ENCODE measurements at regions not wholly inside any gene's neighbourhood (a gene's known extent, or its start where the extent isn't known, plus 50 kb on each side); places are given as distances from the start of the nearest gene placed in this dataset.

- H3K4me1 ChIP-seq (ENCODE audit: low read depth), result no peaks in the 10 kb centered on the region
- H3K9me3 ChIP-seq, result peaks cover 10% of the 10 kb centered on the region
- ATAC-seq (no peak), DNase-seq (no peak)
- TF ChIP-seq CTCF (IDR thresholded peaks at IDR 0.05), result no peak
- intact Hi-C loops (cut with DNase I, micrococcal nuclease), result no loop called here
- no peak overlapping the region for H3K4me3 ChIP-seq
- H3K36me3 ChIP-seq (ENCODE audit: low read depth), result no peaks in the 10 kb centered on the region
Measured at GRCh38 chr10:33666686-33667480, 332.4 kb upstream of the NRP1 start.

GRCh38 chr10:33665501-33665900, 331.0 kb upstream of the NRP1 start:
- intact Hi-C loops (cut with DNase I, micrococcal nuclease), result no loop called here
- DNase-seq, result no peak
- no peak overlapping the region for H3K4me3 ChIP-seq
- no peak for TF ChIP-seq CTCF (IDR thresholded peaks at IDR 0.05)
- no peak for ATAC-seq
- H3K9me3 ChIP-seq, result peaks cover 10% of the 10 kb centered on the region
- no peaks in the 10 kb centered on the region for H3K4me1 ChIP-seq (ENCODE audit: low read depth)
- no peaks in the 10 kb centered on the region for H3K36me3 ChIP-seq (ENCODE audit: low read depth)

- Histone ChIP-seq H3K36me3 (ENCODE audit: low read depth) (no peaks in the 10 kb centered on the region), H3K4me1 (ENCODE audit: low read depth) (no peaks in the 10 kb centered on the region), H3K9me3 (peaks cover 10% of the 10 kb centered on the region), H3K4me3 (no peak overlapping the region)
- intact Hi-C loops (cut with DNase I, micrococcal nuclease), result no loop called here
- no peak for TF ChIP-seq CTCF (IDR thresholded peaks at IDR 0.05)
- no peak for DNase-seq
- ATAC-seq, result no peak
Measured at GRCh38 chr10:33664070-33664469, 329.6 kb upstream of the NRP1 start.

GRCh38 chr10:33661580-33662336, 327.3 kb upstream of the NRP1 start:
- Histone ChIP-seq H3K4me1 (ENCODE audit: low read depth) (no peaks in the 10 kb centered on the region), H3K36me3 (ENCODE audit: low read depth) (no peaks in the 10 kb centered on the region), H3K4me3 (no peak overlapping the region), H3K9me3 (peaks cover 10% of the 10 kb centered on the region)
- DNase-seq (peak; percentile 31 to 72 (median 42)), ATAC-seq (peak; percentile 56)
- no peak for TF ChIP-seq CTCF (IDR thresholded peaks at IDR 0.05)
- intact Hi-C loops (cut with DNase I, micrococcal nuclease), result no loop called here

- DNase-seq (no peak), ATAC-seq (no peak)
- intact Hi-C loops (cut with DNase I, micrococcal nuclease), result no loop called here
- H3K36me3 ChIP-seq (ENCODE audit: low read depth), result no peaks in the 10 kb centered on the region
- no peak overlapping the region for H3K4me3 ChIP-seq
- peaks cover 10% of the 10 kb centered on the region for H3K9me3 ChIP-seq
- TF ChIP-seq CTCF (IDR thresholded peaks at IDR 0.05), result no peak
- no peaks in the 10 kb centered on the region for H3K4me1 ChIP-seq (ENCODE audit: low read depth)
Measured at GRCh38 chr10:33660329-33660728, 325.9 kb upstream of the NRP1 start.

Data from mucosa of descending colon (tissue), 3 donors.